ENCODE measurements at regions not wholly inside any gene's neighbourhood (a gene's known extent, or its start where the extent isn't known, plus 50 kb on each side); places are given as distances from the start of the nearest gene placed in this dataset.

- Mint-ChIP-seq H3K9me3 (no peaks in the 10 kb centered on the region), H3K27ac (no peak overlapping the region), H3K36me3 (no peaks in the 10 kb centered on the region), H3K4me1 (peaks cover 4% of the 10 kb centered on the region), H3K4me3 (no peak overlapping the region), H3K27me3 (ENCODE audit: insufficient read depth, low read depth) (no peaks in the 10 kb centered on the region)
- TF ChIP-seq, protein P1, sequence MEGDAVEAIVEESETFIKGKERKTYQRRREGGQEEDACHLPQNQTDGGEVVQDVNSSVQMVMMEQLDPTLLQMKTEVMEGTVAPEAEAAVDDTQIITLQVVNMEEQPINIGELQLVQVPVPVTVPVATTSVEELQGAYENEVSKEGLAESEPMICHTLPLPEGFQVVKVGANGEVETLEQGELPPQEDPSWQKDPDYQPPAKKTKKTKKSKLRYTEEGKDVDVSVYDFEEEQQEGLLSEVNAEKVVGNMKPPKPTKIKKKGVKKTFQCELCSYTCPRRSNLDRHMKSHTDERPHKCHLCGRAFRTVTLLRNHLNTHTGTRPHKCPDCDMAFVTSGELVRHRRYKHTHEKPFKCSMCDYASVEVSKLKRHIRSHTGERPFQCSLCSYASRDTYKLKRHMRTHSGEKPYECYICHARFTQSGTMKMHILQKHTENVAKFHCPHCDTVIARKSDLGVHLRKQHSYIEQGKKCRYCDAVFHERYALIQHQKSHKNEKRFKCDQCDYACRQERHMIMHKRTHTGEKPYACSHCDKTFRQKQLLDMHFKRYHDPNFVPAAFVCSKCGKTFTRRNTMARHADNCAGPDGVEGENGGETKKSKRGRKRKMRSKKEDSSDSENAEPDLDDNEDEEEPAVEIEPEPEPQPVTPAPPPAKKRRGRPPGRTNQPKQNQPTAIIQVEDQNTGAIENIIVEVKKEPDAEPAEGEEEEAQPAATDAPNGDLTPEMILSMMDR (IDR thresholded peaks at IDR 0.05): no peak
- TF ChIP-seq EZH2phosphoT487 (IDR thresholded peaks at IDR 0.05): no peak
- TF ChIP-seq EZH2 (IDR thresholded peaks at IDR 0.05): no peak
- Histone ChIP-seq H3F3A (ENCODE audit: low read depth) (no peaks in the 10 kb centered on the region), H3K36me3 (no peaks in the 10 kb centered on the region), H4K20me1 (ENCODE audit: low read depth) (no peaks in the 10 kb centered on the region), H3K4me3 (no peak overlapping the region), H2AFZ (replicated peaks) (no peak overlapping the region), H3K79me2 (ENCODE audit: low read depth) (no peaks in the 10 kb centered on the region), H3K27ac (no peak overlapping the region), H3K9me3 (ENCODE audit: low read depth) (no peaks in the 10 kb centered on the region), H3K4me2 (no peak overlapping the region), H3K4me1 (no peaks in the 10 kb centered on the region), H3K27me3 (no peaks in the 10 kb centered on the region), H3K9ac (no peak overlapping the region)
- no peak for DNase-seq (ENCODE audit: low spot score)
These were observed 207.3 kb upstream of the PPP1R3A start for GRCh38 chr7:114126095-114126494.

- TF ChIP-seq EZH2phosphoT487 (IDR thresholded peaks at IDR 0.05): no peak
- TF ChIP-seq EZH2 (IDR thresholded peaks at IDR 0.05): no peak
- TF ChIP-seq, protein P1 (IDR thresholded peaks at IDR 0.05): no peak
These were observed 194.0 kb upstream of the PPP1R3A start for GRCh38 chr7:114112806-114113205.

DNA sequence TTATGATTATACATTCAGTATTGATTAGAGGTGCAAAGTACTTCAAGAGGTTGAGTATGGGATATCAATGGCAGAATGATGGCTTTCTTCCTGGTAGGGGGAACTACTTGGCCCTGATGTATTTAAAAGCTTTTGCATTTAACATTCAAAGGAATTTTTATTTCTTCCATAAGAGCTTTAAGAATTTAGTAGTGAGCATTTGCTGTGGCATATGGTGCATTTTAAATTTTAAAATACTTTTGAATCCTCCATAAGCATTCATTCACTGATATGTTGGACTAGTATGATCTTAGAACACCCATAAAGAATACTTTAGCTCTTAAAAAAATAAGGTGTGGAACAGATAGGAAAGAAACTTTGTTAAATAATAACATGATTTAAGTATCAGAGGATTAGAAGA, 191.9 kb upstream of the PPP1R3A start:
- no peaks in the 10 kb centered on the region for H3K9me3 ChIP-seq (ENCODE audit: low read depth)
- no peaks in the 10 kb centered on the region for H4K20me1 ChIP-seq (ENCODE audit: low read depth)
- no peaks in the 10 kb centered on the region for H3K79me2 ChIP-seq (ENCODE audit: low read depth)
- DNase-seq (ENCODE audit: low spot score): no peak
- H3K9ac ChIP-seq: no peak overlapping the region
- no peaks in the 10 kb centered on the region for H3K4me1 ChIP-seq
- Mint-ChIP-seq H3K36me3 (no peaks in the 10 kb centered on the region), H3K4me1 (no peaks in the 10 kb centered on the region), H3K27me3 (ENCODE audit: insufficient read depth, low read depth) (no peaks in the 10 kb centered on the region), H3K4me3 (no peak overlapping the region), H3K27ac (no peak overlapping the region), H3K9me3 (no peaks in the 10 kb centered on the region)
- no peak overlapping the region for H3K27ac ChIP-seq
- H2AFZ ChIP-seq (replicated peaks): no peak overlapping the region
- TF ChIP-seq EZH2phosphoT487 (IDR thresholded peaks at IDR 0.05) (no peak), EZH2 (IDR thresholded peaks at IDR 0.05) (no peak)
- TF ChIP-seq, protein P1 (IDR thresholded peaks at IDR 0.05): no peak
- H3K4me2 ChIP-seq: no peak overlapping the region
- H3K4me3 ChIP-seq: no peak overlapping the region
- H3K27me3 ChIP-seq: no peaks in the 10 kb centered on the region
- H3K36me3 ChIP-seq: no peaks in the 10 kb centered on the region
- H3F3A ChIP-seq (ENCODE audit: low read depth): no peaks in the 10 kb centered on the region

More at GRCh38 chr7:114112806-114113205, 194.0 kb upstream of the PPP1R3A start:
- H3K4me1 Mint-ChIP-seq: no peaks in the 10 kb centered on the region
- H3K27ac ChIP-seq: no peak overlapping the region
- no peak for DNase-seq (ENCODE audit: low spot score)
- H3K27me3 ChIP-seq: no peaks in the 10 kb centered on the region
- no peak overlapping the region for H2AFZ ChIP-seq (replicated peaks)
- no peaks in the 10 kb centered on the region for H3K27me3 Mint-ChIP-seq (ENCODE audit: insufficient read depth, low read depth)
- H3F3A ChIP-seq (ENCODE audit: low read depth): no peaks in the 10 kb centered on the region
- no peak overlapping the region for H3K4me3 ChIP-seq
- no peak overlapping the region for H3K4me2 ChIP-seq
- no peak overlapping the region for H3K27ac Mint-ChIP-seq
- H4K20me1 ChIP-seq (ENCODE audit: low read depth): no peaks in the 10 kb centered on the region
- no peaks in the 10 kb centered on the region for H3K9me3 ChIP-seq (ENCODE audit: low read depth)
- no peak overlapping the region for H3K9ac ChIP-seq
- no peaks in the 10 kb centered on the region for H3K36me3 Mint-ChIP-seq
- H3K9me3 Mint-ChIP-seq: no peaks in the 10 kb centered on the region
- H3K79me2 ChIP-seq (ENCODE audit: low read depth): no peaks in the 10 kb centered on the region
- H3K36me3 ChIP-seq: no peaks in the 10 kb centered on the region
- H3K4me1 ChIP-seq: no peaks in the 10 kb centered on the region
- H3K4me3 Mint-ChIP-seq: no peak overlapping the region

Measured in neural progenitor cell (in vitro differentiated cells).